ENCODE measurements at regions not wholly inside any gene's neighbourhood (a gene's known extent, or its start where the extent isn't known, plus 50 kb on each side); places are given as distances from the start of the nearest gene placed in this dataset.

DNA sequence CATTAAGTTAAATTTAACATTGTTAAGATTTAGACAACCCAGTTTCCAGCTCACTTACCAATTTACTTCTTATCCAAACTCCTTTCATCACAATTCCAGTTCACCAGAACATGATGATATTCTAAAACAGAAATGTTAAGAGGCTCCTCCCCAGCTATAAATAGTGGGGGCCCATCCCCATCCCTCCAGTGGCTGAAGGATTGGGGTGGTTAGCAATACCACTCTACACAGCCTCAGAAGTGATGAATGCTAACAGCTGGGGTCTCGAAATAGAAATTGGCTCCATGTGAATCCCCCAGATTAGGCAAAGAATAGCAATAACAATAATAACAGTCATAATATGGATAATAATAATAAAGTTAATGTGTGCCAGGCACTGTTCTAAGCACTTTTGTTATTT, 97.9 kb upstream of the NCAM1 start:
- DNase-seq (ENCODE audit: low read depth, low spot score), result no peak
- TF ChIP-seq, protein P1, sequence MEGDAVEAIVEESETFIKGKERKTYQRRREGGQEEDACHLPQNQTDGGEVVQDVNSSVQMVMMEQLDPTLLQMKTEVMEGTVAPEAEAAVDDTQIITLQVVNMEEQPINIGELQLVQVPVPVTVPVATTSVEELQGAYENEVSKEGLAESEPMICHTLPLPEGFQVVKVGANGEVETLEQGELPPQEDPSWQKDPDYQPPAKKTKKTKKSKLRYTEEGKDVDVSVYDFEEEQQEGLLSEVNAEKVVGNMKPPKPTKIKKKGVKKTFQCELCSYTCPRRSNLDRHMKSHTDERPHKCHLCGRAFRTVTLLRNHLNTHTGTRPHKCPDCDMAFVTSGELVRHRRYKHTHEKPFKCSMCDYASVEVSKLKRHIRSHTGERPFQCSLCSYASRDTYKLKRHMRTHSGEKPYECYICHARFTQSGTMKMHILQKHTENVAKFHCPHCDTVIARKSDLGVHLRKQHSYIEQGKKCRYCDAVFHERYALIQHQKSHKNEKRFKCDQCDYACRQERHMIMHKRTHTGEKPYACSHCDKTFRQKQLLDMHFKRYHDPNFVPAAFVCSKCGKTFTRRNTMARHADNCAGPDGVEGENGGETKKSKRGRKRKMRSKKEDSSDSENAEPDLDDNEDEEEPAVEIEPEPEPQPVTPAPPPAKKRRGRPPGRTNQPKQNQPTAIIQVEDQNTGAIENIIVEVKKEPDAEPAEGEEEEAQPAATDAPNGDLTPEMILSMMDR (IDR thresholded peaks at IDR 0.05; ENCODE audit: insufficient read depth, low read length, missing control alignments), result no peak
- H3K4me3 ChIP-seq (ENCODE audit: low read depth, low read length), result no peak overlapping the region
- ChIA-PET CTCF (no interaction called here), POLR2A (no interaction called here)

DNA sequence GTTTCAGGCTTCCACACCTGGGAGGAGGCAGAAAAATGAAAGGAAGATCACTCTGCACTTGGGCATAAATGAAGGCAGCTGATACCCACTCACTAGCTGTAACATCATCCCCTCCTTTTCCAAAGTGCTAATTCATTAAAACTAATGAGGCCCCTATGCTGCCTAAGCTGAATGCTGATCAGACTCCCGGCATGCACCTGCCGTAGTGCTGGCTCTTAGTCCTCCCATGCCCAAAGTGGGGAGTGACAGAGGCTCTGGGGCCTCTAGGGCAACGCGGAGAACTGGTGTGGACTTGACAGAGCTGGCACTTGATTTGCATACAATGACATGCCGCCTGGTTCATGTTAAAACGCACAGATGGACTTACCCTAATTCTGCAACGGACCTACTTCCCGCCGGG, 96.5 kb upstream of the NCAM1 start:
- no peak for DNase-seq (ENCODE audit: low read depth, low spot score)
- TF ChIP-seq, protein P1 (IDR thresholded peaks at IDR 0.05; ENCODE audit: insufficient read depth, low read length, missing control alignments), result no peak
- ChIA-PET CTCF (no interaction called here), POLR2A (no interaction called here)
- H3K4me3 ChIP-seq (ENCODE audit: low read depth, low read length), result no peak overlapping the region

DNA sequence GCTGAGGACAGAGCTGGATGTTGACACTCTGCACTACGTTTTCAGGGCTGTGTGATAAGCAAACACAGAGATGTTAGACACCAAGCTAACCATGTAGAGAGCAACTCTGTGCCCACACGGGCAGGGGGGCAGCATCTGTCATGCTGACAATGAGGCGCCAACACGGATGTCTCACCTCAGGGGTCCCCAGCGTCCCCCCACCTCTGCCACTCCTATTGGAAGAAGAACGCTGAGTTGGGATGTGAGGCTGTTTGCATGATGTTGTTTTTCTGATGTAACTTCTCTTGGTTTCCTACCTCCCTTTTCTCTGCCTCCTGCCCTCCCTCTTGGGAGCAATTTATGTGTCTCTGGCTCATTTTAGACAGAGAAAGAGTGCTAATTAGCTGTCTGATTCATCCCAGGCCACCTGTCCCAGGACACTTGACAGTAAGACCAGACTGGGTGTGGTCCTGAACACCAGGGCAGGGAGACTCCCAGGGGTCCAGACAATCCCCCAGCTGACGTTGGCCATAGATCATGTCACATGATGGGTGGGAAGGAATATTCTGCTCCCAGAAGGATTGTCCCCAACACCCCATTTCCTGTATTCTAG, 89.2 kb upstream of the NCAM1 start:
- ChIA-PET CTCF (no interaction called here), POLR2A (no interaction called here)
- no peak overlapping the region for H3K4me3 ChIP-seq (ENCODE audit: low read depth, low read length)
- TF ChIP-seq, protein P1 (IDR thresholded peaks at IDR 0.05; ENCODE audit: insufficient read depth, low read length, missing control alignments), result no peak
- no peak for DNase-seq (ENCODE audit: low read depth, low spot score)

DNA sequence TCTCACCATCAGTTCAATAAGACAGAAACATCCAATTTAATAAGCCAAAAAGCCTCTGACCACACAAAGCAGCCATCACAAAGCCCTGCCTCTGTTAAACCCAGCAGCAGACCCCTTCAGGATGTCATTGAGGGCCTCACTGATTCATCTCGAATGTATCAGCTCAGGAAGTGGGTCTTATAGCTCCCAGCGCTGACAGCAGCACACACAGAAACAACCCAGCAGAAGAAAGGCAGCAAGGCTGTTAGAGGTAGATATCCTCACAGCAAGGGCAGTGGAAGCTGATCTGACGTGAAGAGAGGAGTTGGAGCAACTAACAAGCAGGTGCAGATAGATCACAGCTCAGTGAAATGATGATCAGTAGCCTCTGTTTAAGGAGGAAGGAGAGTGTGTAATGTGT, 86.2 kb upstream of the NCAM1 start:
- H3K4me3 ChIP-seq (ENCODE audit: low read depth, low read length), result no peak overlapping the region
- CTCF ChIA-PET, result no interaction called here
- POLR2A ChIA-PET, result no interaction called here
- no peak for DNase-seq (ENCODE audit: low read depth, low spot score)
- TF ChIP-seq, protein P1 (IDR thresholded peaks at IDR 0.05; ENCODE audit: insufficient read depth, low read length, missing control alignments), result no peak

DNA sequence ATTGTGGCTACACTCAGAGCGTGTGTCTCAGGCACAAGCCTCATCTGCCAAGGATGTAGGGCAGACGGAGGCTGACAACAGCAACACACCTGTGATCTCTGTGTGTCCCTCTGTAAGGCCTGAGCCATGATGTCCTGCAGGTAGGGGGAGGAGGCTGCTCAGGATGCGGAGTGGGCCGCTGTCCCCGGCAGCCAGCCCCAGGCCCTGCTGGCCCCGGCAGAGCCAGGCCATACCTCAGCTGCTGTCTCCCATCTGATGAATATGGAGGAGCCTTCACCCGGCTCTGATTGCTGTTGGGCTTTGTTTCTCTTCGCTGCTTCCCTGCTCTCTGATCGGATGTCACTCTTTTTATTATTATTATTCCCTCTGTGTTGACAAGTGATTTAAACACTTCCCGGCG, 83.6 kb upstream of the NCAM1 start:
- TF ChIP-seq, protein P1 (IDR thresholded peaks at IDR 0.05; ENCODE audit: insufficient read depth, low read length, missing control alignments), result no peak
- no peak for DNase-seq (ENCODE audit: low read depth, low spot score)
- H3K4me3 ChIP-seq (ENCODE audit: low read depth, low read length), result no peak overlapping the region
- ChIA-PET CTCF (no interaction called here), POLR2A (no interaction called here)

DNA sequence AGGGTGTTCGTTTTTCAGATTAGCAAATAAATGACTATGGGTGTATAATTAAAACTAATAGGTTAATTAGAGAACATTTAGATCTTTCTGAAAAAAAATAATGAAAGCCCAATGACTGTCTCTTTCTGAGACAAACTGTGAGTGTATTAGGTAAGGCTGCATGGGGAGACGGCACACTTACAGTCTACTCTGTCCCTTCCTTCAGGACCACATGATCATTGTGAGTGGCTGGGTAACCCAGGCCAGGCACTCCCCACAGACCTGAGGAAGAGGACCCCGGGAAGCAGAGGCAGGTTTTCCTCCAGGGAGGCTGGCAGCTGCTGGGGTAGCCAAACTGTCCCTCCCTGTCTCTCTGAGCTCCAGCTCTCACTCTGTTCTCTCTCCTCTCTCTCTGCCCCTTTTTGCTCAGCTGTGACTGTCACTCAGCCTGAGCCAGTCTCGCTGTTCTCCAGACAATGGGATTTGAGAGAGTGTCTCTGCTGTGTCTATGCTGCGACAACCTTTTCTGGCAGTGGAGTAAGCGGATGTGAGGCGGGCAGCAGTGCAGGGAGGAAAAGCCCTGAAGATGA, 83.1 kb upstream of the NCAM1 start:
- CTCF ChIA-PET, result no interaction called here

More for the DNA sequence above, 83.1 kb upstream of the NCAM1 start:
- TF ChIP-seq, protein P1 (IDR thresholded peaks at IDR 0.05; ENCODE audit: insufficient read depth, low read length, missing control alignments), result no peak
- DNase-seq (ENCODE audit: low read depth, low spot score), result no peak
- H3K4me3 ChIP-seq (ENCODE audit: low read depth, low read length), result no peak overlapping the region
- POLR2A ChIA-PET, result no interaction called here
